ENCODE measurements at regions not wholly inside any gene's neighbourhood (a gene's known extent, or its start where the extent isn't known, plus 50 kb on each side); places are given as distances from the start of the nearest gene placed in this dataset.

- TF ChIP-seq ZNF432 (CRISPR knock-in tag; IDR thresholded peaks at IDR 0.05; ENCODE audit: borderline replicate concordance): no peak
- no peak for TF ChIP-seq JDP2 (CRISPR knock-in tag; IDR thresholded peaks at IDR 0.05; ENCODE audit: borderline replicate concordance)
- no peak for TF ChIP-seq SMC3 (IDR thresholded peaks at IDR 0.05; ENCODE audit: low read length)
- no peak for TF ChIP-seq TERF1 (CRISPR knock-in tag; IDR thresholded peaks at IDR 0.05)
- TF ChIP-seq ZNF253 (CRISPR knock-in tag; IDR thresholded peaks at IDR 0.05; ENCODE audit: borderline replicate concordance): no peak
- no peak for TF ChIP-seq CENPX (CRISPR knock-in tag; IDR thresholded peaks at IDR 0.05)
- TF ChIP-seq ZBTB43 (CRISPR knock-in tag; conservative IDR thresholded peaks at IDR 0.05): no peak
- no peak for TF ChIP-seq FOXA1 (IDR thresholded peaks at IDR 0.05)
- no peak for TF ChIP-seq FOXA1 (CRISPR knock-in tag; IDR thresholded peaks at IDR 0.05)
Measured at GRCh38 chr12:74775276-74775675, 237.6 kb downstream of the ATXN7L3B start (continued).

GRCh38 chr12:74776378-74776777, 238.7 kb downstream of the ATXN7L3B start:
- H3K27me3 ChIP-seq (ENCODE audit: control insufficient read depth in 1 of 2, insufficient read depth in 2 of 2, low read length in 2 of 2): no peaks in the 10 kb centered on the region
- H3K4me1 ChIP-seq (ENCODE audit: insufficient read depth, low read length): no peaks in the 10 kb centered on the region
- intact Hi-C loops (cut with micrococcal nuclease; ENCODE audit: unreplicated experiment) (no loop called here), in situ Hi-C loops (cut with HindIII; ENCODE audit: extremely low pct_ligation_motif_present, low pct_unique_long_range_greater_than_20kb) (no loop called here)
- no peaks in the 10 kb centered on the region for H4K20me1 ChIP-seq (ENCODE audit: insufficient read depth, low read length)
- no peak overlapping the region for H3K9ac ChIP-seq (ENCODE audit: insufficient read depth, low read depth, low read length)
- ChIA-PET POLR2A (no interaction called here), CTCF (ENCODE audit: low intra/inter-chr PET ratio, low total read pairs) (no interaction called here)
- H3K4me3 ChIP-seq (replicated peaks in 1 of 3; ENCODE audit: insufficient read depth in 1 of 3, low read depth in 2 of 3, low read length in 3 of 3): no peak overlapping the region
- no peak overlapping the region for H3K27ac ChIP-seq (ENCODE audit: extremely low read length, insufficient read depth, low read length)
- no TSS peak for BruUV-seq (replicated peaks)
- no peak for ATAC-seq
- H2AFZ ChIP-seq (ENCODE audit: low read length): no peak overlapping the region
- DNase-seq (ENCODE audit: low spot score): no peak
- no peaks in the 10 kb centered on the region for H3K79me2 ChIP-seq (ENCODE audit: insufficient read depth, low read length)
- no peaks in the 10 kb centered on the region for H3K9me3 ChIP-seq (ENCODE audit: low read length)
- no peak overlapping the region for H3K4me2 ChIP-seq (ENCODE audit: low read depth, low read length)
- no peak for FAIRE-seq
- no peaks in the 10 kb centered on the region for H3K36me3 ChIP-seq (replicated peaks in 1 of 2; ENCODE audit: control insufficient read depth in 1 of 2, insufficient read depth in 2 of 2, low read length in 2 of 2)
- WGBS (ENCODE audit: low lambda C conversion rate): 24% methylated on average over 7 of the region's 7 CpGs
- TF ChIP-seq ZNF343 (CRISPR knock-in tag; IDR thresholded peaks at IDR 0.05) (no peak), ZNF704 (CRISPR knock-in tag; IDR thresholded peaks at IDR 0.05; ENCODE audit: borderline replicate concordance) (no peak), DMTF1 (CRISPR knock-in tag; IDR thresholded peaks at IDR 0.05) (no peak), NFYB (CRISPR knock-in tag; IDR thresholded peaks at IDR 0.05) (no peak), MAZ (IDR thresholded peaks at IDR 0.05; ENCODE audit: borderline replicate concordance, low read depth, low read length) (no peak), MAZ (CRISPR knock-in tag; IDR thresholded peaks at IDR 0.05; ENCODE audit: low read depth) (no peak), ZNF282 (IDR thresholded peaks at IDR 0.05; ENCODE audit: partially characterized antibody) (no peak), ZNF530 (CRISPR knock-in tag; IDR thresholded peaks at IDR 0.05; ENCODE audit: low read depth) (no peak), ATF3 (CRISPR knock-in tag; IDR thresholded peaks at IDR 0.05) (no peak), NCOA1 (CRISPR knock-in tag; IDR thresholded peaks at IDR 0.05) (no peak), ZNF672 (CRISPR knock-in tag; IDR thresholded peaks at IDR 0.05) (no peak)

Data from HepG2 (cell line).